OCI-LY1 (cell line): ENCODE measurements at regions not wholly inside any gene's neighbourhood (a gene's known extent, or its start where the extent isn't known, plus 50 kb on each side); places are given as distances from the start of the nearest gene placed in this dataset.

Source experiments
- H2AFZ ChIP-seq: fragments of 200-600 bp; sonication (generic), shearing (Covaris generic); 2 replicates; pipeline ENCODE4 v1.6.0; 2014; ENCODE audit warnings: antibody characterized with exemption, mild to moderate bottlenecking, low read length
- H3F3A ChIP-seq: fragments of 200-600 bp; sonication (generic), shearing (Covaris generic); 2 replicates; pipeline ENCODE4 v1.6.0; 2014; ENCODE audit warnings: mild to moderate bottlenecking, antibody characterized with exemption, low read length, moderate library complexity; ENCODE audit not compliant: insufficient read depth
- H3K27ac ChIP-seq: fragments of 200-600 bp; sonication (generic); 2 replicates; pipeline ENCODE4 v1.5.1; 2014; ENCODE audit warnings: low read length, mixed run types, mild to moderate bottlenecking, low read depth; ENCODE audit not compliant: poor library complexity, severe bottlenecking
- H3K27me3 ChIP-seq: fragments of 200-600 bp; sonication (generic); 2 replicates; pipeline ENCODE4 v1.6.0; 2014; ENCODE audit warnings: antibody characterized with exemption, mild to moderate bottlenecking, low read length, moderate library complexity; ENCODE audit not compliant: insufficient read depth
- H3K36me3 ChIP-seq: fragments of 200-600 bp; sonication (generic); 2 replicates; pipeline ENCODE4 v1.6.1; 2014; ENCODE audit warnings: mild to moderate bottlenecking, antibody characterized with exemption, low read length, moderate library complexity, mixed read lengths; ENCODE audit not compliant: insufficient read depth
- H3K4me1 ChIP-seq: fragments of 200-600 bp; sonication (generic); 2 replicates; pipeline ENCODE4 v1.5.1; 2014; ENCODE audit warnings: mild to moderate bottlenecking, low read length, moderate library complexity; ENCODE audit not compliant: insufficient read depth, severe bottlenecking
- H3K4me2 ChIP-seq: fragments of 200-600 bp; sonication (generic), shearing (Covaris generic); 2 replicates; pipeline ENCODE4 v1.6.1; 2014; ENCODE audit warnings: low read length
- H3K4me3 ChIP-seq: fragments of 200-600 bp; sonication (generic); 2 replicates; pipeline ENCODE4 v1.5.1; 2014; ENCODE audit warnings: low read length, low read depth, mild to moderate bottlenecking, mixed read lengths; ENCODE audit not compliant: poor library complexity, severe bottlenecking
- H3K79me2 ChIP-seq: fragments of 200-600 bp; shearing (Covaris generic); 2 replicates; pipeline ENCODE4 v1.6.1; 2016; ENCODE audit warnings: mixed run types, low read length, mixed read lengths; ENCODE audit not compliant: insufficient read depth
- H3K9ac ChIP-seq: fragments of 200-600 bp; sonication (generic), shearing (Covaris generic); 2 replicates; pipeline ENCODE4 v1.6.1; 2014; ENCODE audit warnings: mild to moderate bottlenecking, low read length, mixed read lengths
- H3K9me2 ChIP-seq: fragments of 200-600 bp; sonication (generic), shearing (Covaris generic); 2 replicates; pipeline ENCODE4 v1.6.1; 2014; ENCODE audit warnings: low read depth, mild to moderate bottlenecking, low read length, mixed read lengths
- H3K9me3 ChIP-seq: fragments of 200-600 bp; shearing (Covaris generic); 2 replicates; pipeline ENCODE4 v1.6.1; 2014; ENCODE audit warnings: low read length, mixed read lengths
- H4K20me1 ChIP-seq: fragments of 200-600 bp; sonication (generic), shearing (Covaris generic); 2 replicates; pipeline ENCODE4 v1.6.0; 2016; ENCODE audit warnings: mild to moderate bottlenecking, low read length; ENCODE audit not compliant: insufficient read depth
- CTCF ChIP-seq: fragments of 200-600 bp; sonication (generic), shearing (Covaris generic); IDR thresholded peaks from 2 replicates; pipeline ENCODE4 v1.5.1; 2017; ENCODE audit warnings: mild to moderate bottlenecking, antibody characterized with exemption, low read length, moderate library complexity, mixed read lengths
- EZH2 ChIP-seq: fragments of 200-600 bp; sonication (generic), shearing (Covaris generic); IDR thresholded peaks from 2 replicates; pipeline ENCODE4 v1.8.0; 2017; ENCODE audit warnings: borderline replicate concordance, mixed run types, mild to moderate bottlenecking, antibody characterized with exemption, low read length, moderate library complexity, mixed read lengths

DNA sequence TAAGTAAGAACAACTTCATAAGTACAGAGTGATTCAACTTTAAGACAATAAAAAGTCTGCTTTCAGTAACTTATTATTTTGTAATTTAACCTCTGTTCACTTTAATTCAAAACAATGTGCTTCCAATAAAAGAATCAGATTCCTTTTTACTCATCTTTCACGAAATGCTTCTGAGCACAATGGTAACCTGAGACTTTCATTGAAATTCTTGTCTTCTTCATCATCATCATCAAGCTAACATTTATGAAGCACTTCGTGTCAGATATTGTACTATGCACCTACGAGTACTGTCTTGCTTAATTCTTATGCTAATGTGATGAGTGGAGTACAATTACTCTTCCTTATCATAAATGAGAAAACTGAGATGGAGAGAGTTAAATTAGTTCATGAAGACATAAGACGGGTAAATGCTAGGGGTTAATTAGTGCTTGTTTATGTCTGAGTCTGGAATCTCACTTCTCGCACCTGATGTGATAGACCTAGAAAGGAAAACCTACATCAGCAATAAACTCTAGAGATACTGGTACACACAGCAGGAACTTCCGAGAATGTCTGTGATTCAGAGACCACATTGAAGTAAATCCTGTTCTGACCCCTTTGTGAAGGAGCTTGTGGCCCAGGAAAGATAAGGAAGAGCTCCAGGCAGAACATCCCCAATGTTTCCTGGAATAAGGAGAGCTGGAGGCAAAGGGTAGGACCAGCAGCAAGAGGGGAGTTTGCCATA lies 227.6 kb upstream of the ETAA1 start:
- Histone ChIP-seq H3K79me2 (no peaks in the 10 kb centered on the region), H3K9me3 (no peaks in the 10 kb centered on the region), H3K4me2 (no peak overlapping the region), H3K36me3 (no peaks in the 10 kb centered on the region), H3K27ac (no peak overlapping the region), H3K4me3 (no peak overlapping the region), H3K9me2 (no peaks in the 10 kb centered on the region), H2AFZ (no peak overlapping the region), H3K27me3 (no peaks in the 10 kb centered on the region), H4K20me1 (no peaks in the 10 kb centered on the region), H3K4me1 (no peaks in the 10 kb centered on the region), H3F3A (no peaks in the 10 kb centered on the region), H3K9ac (no peak overlapping the region)
- no peak for TF ChIP-seq EZH2
- TF ChIP-seq CTCF = no peak

- H3K9ac ChIP-seq = no peak overlapping the region
Measured at GRCh38 chr2:67179526-67179925, 217.6 kb upstream of the ETAA1 start.

GRCh38 chr2:67180841-67181240 lies 216.3 kb upstream of the ETAA1 start:
- Histone ChIP-seq H3K9me3 (no peaks in the 10 kb centered on the region), H3K4me2 (no peak overlapping the region), H4K20me1 (no peaks in the 10 kb centered on the region), H2AFZ (no peak overlapping the region), H3K27me3 (no peaks in the 10 kb centered on the region), H3K4me3 (no peak overlapping the region), H3K9ac (no peak overlapping the region), H3K9me2 (no peaks in the 10 kb centered on the region), H3K27ac (no peak overlapping the region), H3K79me2 (no peaks in the 10 kb centered on the region), H3K36me3 (no peaks in the 10 kb centered on the region), H3K4me1 (no peaks in the 10 kb centered on the region), H3F3A (no peaks in the 10 kb centered on the region)
- TF ChIP-seq CTCF (no peak), EZH2 (no peak)

More at GRCh38 chr2:67179526-67179925, 217.6 kb upstream of the ETAA1 start:
- H3K79me2 ChIP-seq = no peaks in the 10 kb centered on the region
- H3K36me3 ChIP-seq = no peaks in the 10 kb centered on the region
- no peaks in the 10 kb centered on the region for H3K9me3 ChIP-seq
- H2AFZ ChIP-seq = no peak overlapping the region
- no peak overlapping the region for H3K4me2 ChIP-seq
- H3K4me1 ChIP-seq = no peaks in the 10 kb centered on the region
- H3K9me2 ChIP-seq = no peaks in the 10 kb centered on the region
- no peak overlapping the region for H3K4me3 ChIP-seq
- TF ChIP-seq EZH2 = no peak
- no peak for TF ChIP-seq CTCF
- H3K27ac ChIP-seq = no peak overlapping the region
- no peaks in the 10 kb centered on the region for H3F3A ChIP-seq
- no peaks in the 10 kb centered on the region for H3K27me3 ChIP-seq
- H4K20me1 ChIP-seq = no peaks in the 10 kb centered on the region
